CD4-positive, alpha-beta T cell treated with Interferon gamma for 1 hour (primary cell): ENCODE measurements at regions not wholly inside any gene's neighbourhood (a gene's known extent, or its start where the extent isn't known, plus 50 kb on each side); places are given as distances from the start of the nearest gene placed in this dataset.
"Not testable (repeated sequence)": the region's sequence is repeated elsewhere in the genome, so short reads cannot be mapped to it uniquely, and the experiment has no call there.

Experiments used
- DNase-seq: peaks from one replicate; pipeline ENCODE4 v3.0.0-alpha.2; 2020

DNA sequence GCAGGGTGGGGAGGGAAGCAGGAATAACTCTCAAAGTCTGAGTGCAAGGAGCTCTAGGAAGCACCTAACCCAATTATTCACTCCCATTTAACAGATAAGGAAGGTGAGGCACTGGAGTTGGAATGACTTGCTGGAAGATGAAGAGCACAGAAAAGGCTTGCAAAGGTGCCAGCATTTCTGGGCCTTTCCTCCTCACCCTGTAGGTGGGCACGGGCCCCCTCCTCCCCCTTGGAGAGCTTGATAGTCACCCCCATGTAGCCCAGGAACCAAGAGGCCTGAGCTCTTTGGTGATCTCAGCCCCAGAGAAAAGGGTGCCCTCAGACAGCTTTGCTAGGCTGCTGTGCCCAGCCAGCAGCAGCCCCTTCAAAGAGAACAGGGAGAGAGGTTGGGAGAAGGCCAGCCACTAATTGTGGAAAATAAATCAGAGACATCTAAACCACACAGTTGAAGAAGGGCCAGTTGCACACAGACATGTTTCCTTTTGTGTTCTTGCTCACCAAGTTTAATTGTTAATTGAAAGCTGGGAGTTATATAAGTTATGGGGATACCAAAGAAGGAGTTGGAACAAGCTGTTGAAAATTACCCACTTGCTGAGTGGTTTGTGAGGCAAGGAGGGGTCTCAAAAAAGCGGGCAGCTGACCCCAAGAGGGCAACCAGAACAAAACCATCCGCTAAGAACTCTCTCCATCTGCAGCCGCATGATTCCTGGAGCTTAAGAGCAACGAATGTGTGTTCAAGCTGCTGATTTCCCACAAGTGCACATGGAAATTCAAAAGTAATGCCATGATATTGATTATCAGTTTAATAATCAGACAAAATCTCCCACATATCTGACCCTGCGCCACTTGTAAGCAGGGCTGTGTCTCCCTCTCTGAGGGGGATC, 77.0 kb downstream of the MRPL14 start:
- no peak for DNase-seq

DNA sequence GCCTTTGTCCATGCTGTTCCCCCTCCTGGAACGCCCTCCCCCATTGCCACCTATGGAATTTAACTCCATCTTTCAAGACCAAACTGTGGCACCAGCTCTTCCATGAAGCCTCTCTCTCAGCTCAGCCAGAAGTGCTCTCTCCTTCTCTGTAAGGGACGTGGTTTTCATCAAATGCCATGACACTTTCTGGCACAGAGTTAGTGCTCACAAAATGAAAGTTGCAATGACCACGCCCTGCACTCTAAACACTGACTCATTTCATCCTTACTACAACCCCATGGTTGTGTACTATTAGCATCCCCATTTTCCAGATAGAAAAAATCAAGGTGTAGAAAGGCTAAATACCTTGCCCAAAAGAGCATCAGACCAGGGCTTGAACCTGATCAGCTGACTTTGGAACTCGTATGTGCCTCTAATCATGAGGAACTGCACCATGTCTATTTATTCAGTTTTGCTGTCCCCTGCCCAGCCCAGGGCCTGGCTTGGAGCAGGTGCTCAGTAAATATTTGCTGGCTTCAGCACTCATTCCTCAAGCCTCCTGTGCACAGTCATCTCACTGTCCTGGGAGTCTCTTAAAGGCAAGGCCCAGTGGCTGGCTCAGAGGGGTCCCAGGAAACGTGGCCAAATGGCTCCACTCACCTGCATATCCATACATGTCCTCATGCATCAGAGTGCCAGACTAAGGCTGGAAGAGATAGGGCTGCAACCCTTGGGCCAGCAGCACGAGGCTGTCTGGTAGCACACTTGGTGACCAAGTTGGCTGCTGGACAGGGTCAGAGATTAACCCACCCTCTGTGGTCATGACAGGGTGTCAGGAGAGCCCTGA, 77.9 kb downstream of the MRPL14 start:
- DNase-seq, result no peak

DNA sequence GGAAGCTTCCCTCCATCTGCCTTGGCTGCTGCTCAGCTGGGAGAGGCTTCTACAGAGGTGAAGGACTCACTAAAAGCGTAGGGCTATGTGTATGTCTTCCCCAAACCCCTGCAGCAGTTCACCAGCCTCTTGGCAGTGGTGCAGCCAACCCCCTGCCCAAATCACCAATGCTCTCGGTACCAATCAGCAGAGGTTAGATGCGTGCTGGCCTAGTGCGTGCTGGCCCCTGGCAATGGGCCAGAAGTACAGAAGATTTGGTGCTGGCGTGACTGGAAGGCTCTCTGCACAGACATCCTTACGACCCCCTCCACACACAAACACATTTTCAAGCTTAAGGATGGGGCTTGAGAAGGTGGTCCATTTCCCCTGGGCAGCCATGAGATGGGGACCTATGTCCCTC, 79.0 kb downstream of the MRPL14 start:
- DNase-seq, result no peak

DNA sequence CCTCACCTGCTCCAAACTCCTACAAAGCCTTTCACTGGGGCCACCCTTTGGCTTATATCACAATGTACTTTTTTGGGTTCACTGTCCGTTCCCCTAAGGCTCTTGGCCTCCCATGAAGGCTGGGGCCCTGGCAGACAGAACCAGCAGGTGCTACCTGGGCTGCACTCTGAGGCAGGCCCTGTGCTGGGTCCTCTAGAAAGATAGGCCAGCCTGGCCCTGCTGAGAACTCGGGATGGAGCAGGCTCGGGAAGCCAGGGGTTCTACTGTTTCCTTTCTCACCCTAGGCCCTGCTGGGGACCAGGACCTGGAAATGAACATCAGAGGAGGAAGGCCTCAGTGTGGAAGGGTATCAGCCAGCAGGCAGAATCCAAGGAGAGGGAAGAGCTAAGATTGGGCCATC, 79.5 kb downstream of the MRPL14 start:
- no peak for DNase-seq

DNA sequence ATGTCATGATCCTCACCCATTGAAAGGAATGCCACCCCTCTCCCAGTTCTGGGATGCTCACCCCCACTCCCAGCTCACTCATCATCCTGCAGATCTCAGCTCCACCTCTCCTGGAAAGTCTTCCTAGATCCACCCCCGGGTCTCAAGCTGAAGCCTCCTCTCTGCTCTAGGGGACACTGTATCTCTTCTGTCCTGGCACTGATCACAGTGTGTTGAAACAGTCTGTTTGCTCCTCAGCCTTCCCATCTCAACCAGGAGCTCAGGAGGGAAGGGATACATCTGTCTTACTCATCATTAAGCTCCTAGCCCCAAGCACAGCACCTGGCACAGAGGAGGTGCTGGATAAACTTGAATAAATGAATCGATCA, 80.1 kb downstream of the MRPL14 start:
- no peak for DNase-seq

DNA sequence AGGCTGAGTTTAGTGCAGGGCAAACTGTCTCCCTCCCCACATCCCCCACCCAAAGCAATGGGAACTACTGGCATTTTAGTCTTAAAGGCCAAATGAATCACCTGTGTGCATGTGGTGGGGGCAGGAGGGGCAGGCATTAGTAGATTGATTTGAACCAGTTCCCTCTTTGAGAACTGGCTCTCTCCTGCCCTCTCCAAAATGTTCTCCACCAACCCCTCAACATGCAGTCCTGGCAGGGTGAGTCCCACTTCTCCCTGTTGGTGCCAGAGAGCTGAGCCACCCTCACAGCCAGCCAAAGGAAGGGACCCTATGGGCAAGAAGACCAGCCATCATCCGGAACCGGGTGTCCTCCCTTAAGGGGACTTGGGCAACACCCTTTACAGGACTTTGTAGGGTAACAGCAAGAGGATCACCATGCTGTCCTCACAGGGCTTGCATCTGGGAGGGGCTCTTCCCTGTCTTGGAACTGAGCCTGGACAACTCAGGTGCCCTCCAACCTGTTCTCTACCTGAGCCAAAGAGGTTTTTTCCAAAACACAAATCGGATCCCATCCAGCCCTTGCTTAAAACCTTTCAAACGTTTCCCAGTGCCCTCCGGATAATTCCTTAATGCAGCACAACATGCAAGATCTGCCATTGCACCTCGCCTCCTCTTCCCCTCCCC, 80.6 kb downstream of the MRPL14 start:
- no peak for DNase-seq

DNA sequence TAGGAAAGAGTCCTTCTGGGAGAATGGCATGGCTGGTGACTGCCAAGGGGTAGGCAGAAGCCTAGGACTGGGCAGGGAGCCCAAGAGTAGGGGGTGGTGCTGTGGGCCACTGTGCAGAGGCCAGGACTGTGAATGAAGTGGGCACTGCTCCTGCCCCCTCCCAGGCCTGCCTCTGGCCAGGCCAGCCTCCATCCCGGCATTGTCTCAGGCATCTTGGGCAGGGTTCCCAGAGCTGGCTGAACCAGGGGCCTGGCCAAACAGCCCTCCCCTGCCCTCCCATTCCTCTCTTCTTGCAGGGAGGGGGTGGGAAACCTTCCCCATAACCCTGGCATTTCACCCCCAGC, 81.6 kb downstream of the MRPL14 start:
- DNase-seq, result no peak

DNA sequence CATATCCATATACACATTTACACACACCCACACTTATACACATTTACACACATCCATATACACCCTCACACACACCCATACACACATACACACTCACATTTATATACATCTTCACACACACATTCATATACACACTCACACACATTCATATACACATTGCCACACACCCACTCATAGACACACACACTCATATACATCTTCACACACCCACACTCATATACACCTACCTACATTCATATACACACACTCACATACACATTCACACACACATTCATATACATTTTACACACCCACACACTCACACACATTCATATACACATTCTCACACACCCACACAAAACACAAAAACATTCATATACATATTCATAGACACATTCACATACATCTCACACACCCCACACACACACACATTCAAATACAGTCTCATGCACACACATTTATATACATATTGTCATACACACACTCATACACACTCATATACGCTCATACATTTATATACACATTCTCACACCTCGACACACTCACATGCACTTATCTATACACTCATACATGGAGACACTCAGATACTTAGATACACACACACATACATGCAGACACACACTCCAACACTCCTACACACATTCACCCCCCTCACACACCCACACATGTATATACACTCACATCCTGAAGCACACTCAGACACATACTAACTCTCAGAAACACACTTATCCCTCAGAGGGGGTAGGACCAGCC, 82.1 kb downstream of the MRPL14 start:
- DNase-seq, result no peak

DNA sequence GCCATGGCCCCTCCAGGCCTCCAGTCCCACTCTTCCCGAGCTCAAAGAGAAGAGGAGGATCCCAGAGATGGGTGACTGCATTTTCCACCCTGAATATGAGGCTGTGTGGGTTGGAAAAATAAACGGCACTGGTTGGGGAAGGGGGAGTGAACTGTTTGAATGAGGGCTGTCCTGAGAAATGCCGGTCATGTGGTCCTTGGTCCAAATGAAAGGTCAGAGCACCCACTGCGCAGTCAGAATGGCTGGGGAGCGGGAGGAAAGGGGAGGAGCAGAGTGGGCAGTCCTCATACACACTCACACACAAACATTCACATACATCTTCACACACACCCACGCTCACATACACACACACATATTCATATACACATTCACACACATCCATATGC, 83.1 kb downstream of the MRPL14 start:
- no peak for DNase-seq

DNA sequence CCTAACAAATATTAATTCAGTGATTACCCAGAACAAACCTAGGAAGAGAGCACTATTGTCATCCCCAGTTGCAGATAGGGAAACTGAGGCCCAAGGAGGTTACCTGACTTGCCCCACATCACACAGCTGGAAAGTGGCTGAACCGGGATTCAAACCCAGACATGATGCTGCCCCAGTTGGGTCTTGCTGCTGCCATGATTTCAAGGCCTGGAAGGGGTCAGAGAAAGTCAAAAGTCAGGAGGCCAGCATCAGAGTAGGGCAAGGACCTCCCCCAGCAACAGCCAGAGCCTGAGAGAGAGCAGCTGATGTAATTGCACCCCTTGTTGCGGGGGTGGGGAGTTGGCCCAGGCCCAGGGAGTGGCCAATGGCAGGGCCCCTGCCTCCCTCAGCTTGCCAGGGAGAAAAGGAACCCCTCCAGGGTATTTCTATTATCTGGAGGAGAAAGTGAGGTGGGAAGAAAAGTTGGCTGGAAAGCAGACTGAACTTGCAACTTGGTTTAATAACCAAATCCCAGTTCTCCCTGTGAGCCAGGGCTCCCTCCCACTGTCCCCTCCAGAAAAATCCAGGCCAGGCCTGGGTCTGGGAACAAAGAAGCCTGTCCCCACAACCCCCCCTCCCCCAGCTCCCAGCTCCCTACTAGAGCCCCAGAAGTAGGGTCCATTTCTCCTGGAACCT, 83.6 kb downstream of the MRPL14 start:
- DNase-seq, result no peak

DNA sequence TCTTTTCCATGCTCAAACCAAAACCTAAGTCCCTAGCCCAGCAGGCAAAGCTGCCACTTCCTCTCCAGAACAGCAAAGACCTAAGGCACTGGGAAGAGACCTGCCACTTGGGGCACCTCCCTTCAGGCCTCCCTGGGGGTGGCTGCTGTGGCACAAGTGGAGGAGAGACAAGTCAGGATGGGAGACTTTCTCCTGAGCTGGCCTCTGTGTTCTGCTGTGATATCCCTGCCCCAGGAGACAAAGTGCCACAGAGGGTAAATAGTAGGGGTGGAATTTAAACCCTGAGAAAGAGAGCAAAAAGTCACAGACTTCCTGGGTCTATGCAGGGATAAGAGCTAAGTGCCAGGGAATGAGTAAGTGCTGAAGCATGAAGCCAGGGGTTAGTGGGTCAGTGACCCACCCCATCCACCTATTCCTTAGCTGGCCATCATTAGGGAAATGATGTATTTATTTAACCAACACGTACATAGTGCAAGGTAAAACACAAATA, 84.2 kb downstream of the MRPL14 start:
- no peak for DNase-seq

DNA sequence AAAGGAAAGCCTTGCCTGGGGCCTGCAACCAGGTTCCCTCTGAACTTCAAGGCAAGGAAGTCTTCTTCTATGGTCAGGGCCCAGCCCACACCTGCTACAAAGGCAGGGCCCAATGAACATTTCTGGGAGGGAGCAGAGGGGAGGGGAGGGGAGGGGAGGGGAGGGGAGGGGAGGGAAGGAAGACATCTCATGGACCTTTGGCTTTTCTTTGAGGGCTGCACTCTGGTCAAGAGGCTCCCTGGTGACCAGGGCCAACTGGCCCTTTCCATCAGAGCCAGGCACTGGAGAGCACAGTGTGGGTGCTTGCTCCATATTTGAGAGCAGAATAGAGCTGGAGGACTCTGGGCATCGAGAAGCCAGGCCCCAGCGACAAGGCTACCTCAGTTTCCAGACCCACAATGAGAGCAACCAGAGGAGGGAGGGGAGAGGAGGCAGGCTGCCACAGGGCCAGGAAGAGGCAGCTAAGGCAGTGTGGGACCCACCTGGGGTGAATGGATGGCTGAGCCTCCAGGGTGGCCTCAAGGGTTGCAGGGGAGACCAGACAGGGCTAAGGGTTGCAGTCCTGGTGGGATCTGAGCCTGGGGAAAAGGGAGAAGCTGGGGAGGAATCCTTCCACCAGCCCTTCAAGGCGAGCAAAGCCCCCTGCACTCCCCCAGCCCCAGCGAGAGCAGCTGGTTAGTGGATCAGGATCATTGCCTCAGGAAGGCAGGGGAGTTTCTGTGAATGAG, 84.8 kb downstream of the MRPL14 start:
- no peak for DNase-seq

DNA sequence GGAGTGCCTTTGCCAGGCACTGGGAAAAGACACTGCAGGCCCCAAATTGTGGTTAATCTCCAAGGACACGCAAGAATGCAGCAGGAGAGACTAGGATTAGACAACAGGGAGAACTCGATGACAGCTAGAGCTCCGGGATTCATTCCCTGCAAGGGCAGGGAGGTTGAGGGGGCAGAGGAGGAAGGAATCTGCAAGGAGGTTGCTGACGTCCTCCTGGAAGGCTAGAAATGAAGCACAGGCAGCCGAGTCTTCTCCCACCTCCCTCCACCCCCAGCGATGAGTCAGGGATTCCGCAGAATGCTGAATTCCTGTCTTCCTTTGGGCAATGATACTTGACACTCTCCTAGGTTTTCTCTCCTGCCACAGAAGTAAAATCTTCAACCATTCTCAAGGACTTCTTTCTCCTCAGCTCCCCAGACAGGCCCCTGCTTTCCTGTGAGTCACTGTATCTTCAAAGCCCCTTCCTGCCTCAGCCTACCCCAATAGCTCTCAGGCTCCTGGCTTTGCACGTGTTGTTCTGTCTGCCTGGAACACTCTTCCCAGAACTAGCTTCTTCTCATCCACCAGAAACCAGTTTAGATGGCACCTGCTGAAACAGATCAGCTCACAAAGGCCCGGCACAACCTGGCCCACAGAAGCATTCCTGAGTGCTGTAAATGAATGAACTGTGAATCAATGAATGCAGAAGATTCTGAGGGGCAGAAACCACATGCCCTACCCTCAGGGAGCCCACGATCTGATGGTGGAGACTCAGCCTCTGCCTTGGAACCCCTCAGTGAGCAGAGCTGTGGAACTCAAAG, 85.6 kb downstream of the MRPL14 start:
- no peak for DNase-seq

DNA sequence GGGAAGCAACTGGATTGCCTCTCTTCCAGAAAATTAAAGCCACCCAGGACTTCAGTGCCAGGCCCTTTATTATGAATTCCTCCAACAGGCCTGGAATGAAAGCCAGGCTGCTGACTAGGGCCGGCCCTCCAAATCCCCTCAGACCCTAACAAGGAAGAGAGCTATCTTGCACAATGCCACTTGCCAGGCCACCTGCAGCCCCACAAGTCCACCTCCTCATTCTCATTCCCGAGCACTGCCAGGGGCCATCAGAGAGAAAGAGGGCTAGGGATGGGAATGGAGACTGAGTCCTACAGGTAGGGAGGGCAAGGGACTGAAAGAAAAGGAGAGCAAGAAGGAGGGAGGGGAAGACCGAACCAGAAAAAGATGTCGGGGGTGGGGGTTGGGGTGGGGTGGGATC, 86.5 kb downstream of the MRPL14 start:
- DNase-seq, result no peak

DNA sequence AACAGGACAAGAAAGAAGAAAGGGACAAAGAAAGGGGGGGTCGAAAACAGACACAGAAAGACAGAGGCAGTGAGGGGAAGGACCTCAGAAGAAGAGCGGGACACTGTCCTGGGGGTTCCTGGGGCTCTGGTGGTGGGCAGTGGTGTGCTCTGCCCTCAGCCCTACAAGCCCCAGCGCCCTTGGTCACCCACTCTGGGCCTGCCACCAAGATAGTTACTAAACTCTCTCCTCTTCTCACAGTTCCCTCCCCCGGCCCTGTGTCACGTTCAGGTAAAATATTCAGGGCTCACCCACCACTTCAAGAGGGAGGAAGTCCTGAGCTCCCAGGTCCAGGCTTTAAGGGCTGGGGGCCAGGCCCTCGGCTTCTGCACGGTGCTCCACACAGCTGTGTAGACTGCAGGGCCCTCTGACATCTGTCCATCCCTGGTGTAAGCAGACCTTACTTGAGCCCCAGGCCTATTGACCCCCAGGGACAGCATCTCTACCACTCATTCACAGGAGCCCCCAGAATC, 87.4 kb downstream of the MRPL14 start:
- no peak for DNase-seq

DNA sequence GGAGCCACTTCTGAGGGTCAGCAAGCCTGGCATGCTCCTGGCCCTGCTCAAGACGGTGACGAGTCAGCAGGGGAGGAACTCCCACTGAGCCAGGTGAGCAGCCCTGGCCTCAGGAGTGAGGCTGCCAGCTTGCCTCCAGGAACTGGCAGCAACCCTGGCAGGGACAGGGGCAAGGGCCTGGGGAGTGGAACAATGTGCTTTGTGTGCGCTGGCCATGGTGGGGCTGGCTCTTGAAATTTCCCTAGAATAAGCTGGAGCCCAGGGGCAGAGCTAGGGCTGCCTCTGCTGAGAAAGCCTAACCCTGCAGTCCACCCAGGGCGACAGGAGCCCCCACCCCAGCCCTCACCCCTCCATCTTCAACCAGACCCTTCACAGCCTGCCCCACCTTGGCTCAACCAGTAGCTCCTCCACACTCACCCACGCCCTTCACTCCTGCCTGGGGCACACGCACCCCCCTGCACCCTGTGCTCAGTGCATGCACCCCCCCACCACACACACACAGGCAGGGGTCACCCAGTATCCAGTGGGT, 88.0 kb downstream of the MRPL14 start:
- no peak for DNase-seq

DNA sequence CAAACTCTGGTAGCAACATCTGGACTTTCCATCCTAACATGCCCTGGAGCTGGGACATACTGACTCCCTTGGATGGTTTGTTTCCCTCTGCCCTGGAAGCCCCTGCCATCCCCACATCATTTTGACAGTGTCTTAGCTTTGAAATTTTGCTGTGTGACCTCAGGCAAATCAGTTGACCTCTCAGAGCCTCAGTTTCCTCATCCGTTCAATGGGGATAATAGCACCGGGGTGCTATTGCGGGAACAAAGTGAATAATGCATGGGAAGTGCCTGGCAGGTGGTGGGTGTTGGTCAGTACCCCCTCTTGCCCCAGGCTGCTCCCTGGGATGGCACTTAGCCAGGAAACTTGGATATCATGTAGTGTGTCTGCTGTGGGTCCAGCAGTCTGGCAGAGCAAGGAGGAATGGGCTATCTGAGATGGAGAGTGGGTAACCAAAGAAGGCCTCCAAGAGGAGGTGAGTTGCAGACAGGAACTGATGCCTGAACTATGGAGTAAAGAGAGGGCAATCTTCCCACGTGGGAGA, 88.6 kb downstream of the MRPL14 start:
- DNase-seq, result no peak

DNA sequence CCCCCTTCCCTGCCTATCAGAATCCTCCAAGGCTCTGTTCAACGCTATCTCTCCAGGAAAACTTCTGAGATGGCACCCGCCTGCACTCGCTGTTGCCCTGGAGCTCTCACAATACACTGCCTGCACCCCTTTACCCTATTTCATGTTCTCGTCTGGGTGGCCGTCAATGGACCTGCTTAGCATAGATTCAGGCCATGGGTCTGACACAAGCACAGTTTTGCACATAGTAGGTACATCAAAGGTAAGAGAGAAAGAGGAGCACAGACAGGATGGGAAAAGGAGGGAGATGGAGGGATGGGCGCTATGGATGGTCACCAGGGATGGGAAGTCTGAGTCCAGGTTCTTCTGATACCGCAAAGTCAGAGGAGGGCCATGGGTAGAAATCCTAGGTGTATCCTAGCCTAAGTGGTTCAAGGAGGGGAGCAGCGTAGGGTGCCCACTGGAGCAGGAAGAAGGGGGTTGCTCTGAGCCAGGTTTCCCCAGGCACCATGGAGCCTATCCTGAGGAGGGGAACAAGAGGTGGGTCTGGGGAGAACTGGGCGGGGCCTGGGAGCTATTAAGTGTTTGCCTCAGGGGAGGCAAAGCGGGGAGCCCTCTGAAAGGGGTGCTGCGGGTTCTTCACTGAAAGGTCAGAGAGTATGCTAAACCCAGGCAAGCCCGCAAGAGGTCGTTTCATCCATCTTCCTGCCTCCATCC, 89.3 kb downstream of the MRPL14 start:
- DNase-seq, result no peak

DNA sequence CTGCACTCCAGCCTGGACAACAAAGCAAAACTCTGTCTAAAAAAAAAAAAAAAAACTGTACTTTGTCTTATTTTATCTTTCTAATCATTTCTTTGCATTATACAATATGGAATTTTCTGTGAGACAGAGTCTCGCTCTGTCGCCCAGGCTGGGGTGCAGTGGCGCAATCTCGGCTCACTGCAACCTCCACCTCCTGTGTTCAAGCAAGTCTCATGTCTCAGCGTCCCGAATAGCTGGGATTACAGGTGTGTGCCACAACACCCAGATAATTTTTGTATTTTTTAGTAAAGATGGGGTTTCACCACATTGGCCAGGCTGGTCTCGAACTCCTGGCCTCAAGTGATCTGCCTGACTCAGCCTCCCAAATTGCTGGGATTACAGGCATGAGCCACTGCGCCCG, 90.0 kb downstream of the MRPL14 start:
- not testable (repeated sequence) for DNase-seq
